Small intestine (tissue), 7 donors: ENCODE measurements at regions not wholly inside any gene's neighbourhood (a gene's known extent, or its start where the extent isn't known, plus 50 kb on each side); places are given as distances from the start of the nearest gene placed in this dataset.

Experiments used
- DNase-seq, 2 donors: peaks; one replicate each; pipeline versions ENCODE4 v3.0.0 to v3.0.0-alpha.2; 2013
- FAIRE-seq: peaks from 2 replicates; lab custom pipeline; 2012; peaks lifted over from hg19 to GRCh38; lab: Jason Lieb, UNC
- H3K27ac ChIP-seq, 3 donors: one replicate each; pipeline ENCODE4 v1.5.1; 2013; ENCODE audit warnings: low read length in 2 of 3, mild to moderate bottlenecking in 2 of 3, control low read depth in 1 of 3, inconsistent platforms in 1 of 3, low read depth in 1 of 3, moderate library complexity in 1 of 3
- H3K27me3 ChIP-seq, 3 donors: one replicate each; pipeline ENCODE4 v1.6.1; 2013; ENCODE audit warnings: low read length in 3 of 3, inconsistent platforms in 1 of 3; ENCODE audit not compliant: control insufficient read depth in 3 of 3, insufficient read depth in 3 of 3
- H3K36me3 ChIP-seq, 3 donors: one replicate each; pipeline ENCODE4 v1.6.1; 2013; ENCODE audit warnings: low read length in 3 of 3, inconsistent platforms in 1 of 3, low read depth in 1 of 3, mild to moderate bottlenecking in 1 of 3, moderate library complexity in 1 of 3; ENCODE audit not compliant: control insufficient read depth in 3 of 3, insufficient read depth in 2 of 3
- H3K4me1 ChIP-seq, 3 donors: one replicate each; pipeline ENCODE4 v1.6.1; 2013; ENCODE audit warnings: low read length in 2 of 3, inconsistent platforms in 1 of 3, low read depth in 1 of 3, mild to moderate bottlenecking in 1 of 3, moderate library complexity in 1 of 3; ENCODE audit not compliant: control insufficient read depth in 3 of 3, insufficient read depth in 2 of 3
- H3K4me3 ChIP-seq, 3 donors: one replicate each; pipeline ENCODE4 v1.5.1; 2013; ENCODE audit warnings: low read length in 3 of 3, control low read depth in 1 of 3, inconsistent platforms in 1 of 3, low read depth in 1 of 3, mild to moderate bottlenecking in 1 of 3, moderate library complexity in 1 of 3
- H3K9me3 ChIP-seq, 2 donors: one replicate each; pipeline ENCODE4 v1.6.1; 2013; ENCODE audit warnings: low read depth in 1 of 2, low read length in 1 of 2; ENCODE audit not compliant: control insufficient read depth in 2 of 2, insufficient read depth in 1 of 2
- WGBS, 3 donors: extraction: QIAGEN DNeasy Blood & Tissue Kit; methylation state at CpG; one replicate each; pipeline ENCODE4 v1.1.7; 2013; 5-methylcytosine and 5-hydroxymethylcytosine counted together
- donor health status: healthy with polysubstance abuse.
- donor health status: control.
- donor health status: control.
- donor health status: Bipolar disorder and iron deficiency.
- donor health status: healthy.

DNA sequence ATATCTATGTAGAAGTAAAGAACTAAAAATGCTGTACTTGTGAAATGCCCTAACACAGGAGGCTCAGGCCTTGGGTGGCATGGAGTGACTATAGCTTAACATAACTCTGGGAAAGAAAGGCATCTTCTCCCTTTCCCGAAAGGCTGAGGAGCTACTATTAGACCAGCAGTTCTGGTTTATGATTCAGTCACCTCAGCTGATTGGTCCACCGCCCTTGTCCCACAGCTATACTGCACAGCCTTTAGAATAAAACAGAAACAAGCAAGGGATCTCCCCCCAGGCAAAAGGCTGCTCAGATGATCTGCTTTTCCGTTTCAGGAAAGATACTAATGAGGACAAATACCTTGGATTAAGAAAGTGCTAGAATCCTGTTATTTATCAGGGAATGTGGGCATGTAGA is 171.3 kb downstream of the SNCA start:
- Histone ChIP-seq H3K4me3 (no peak overlapping the region), H3K4me1 (no peaks in the 10 kb centered on the region), H3K9me3 (no peaks in the 10 kb centered on the region), H3K27me3 (peaks cover 0 to 2% (median 0%) of the 10 kb centered on the region in 3 donors), H3K27ac (no peak overlapping the region), H3K36me3 (no peaks in the 10 kb centered on the region)
- no peak for DNase-seq
- 83 to 86% (median 85%) methylated on average over 3 of the region's 3 CpGs for WGBS, 3 donors
- no peak for FAIRE-seq

DNA sequence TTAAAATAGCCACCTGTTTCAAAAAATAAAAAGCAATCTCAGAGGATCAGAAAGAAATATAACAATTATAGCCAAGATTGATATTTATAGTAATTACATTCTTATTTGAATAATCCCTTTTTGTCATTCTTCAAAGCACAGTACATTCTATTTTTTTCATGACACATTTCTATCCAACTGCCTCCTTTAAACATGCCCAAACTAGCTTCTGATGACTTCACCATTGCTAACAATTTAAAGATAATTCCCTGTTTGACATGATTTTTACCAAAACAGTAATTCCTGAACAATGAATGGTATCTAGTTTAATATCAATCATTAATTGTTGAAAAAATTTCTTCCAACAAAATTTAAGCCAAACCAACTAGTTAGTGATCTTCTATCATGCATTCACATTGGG is 172.4 kb downstream of the SNCA start:
- Histone ChIP-seq H3K4me3 (no peak overlapping the region), H3K36me3 (no peaks in the 10 kb centered on the region), H3K27me3 (no peaks in the 10 kb centered on the region), H3K27ac (no peak overlapping the region), H3K9me3 (no peaks in the 10 kb centered on the region), H3K4me1 (no peaks in the 10 kb centered on the region)
- DNase-seq (no peak), FAIRE-seq (no peak)

DNA sequence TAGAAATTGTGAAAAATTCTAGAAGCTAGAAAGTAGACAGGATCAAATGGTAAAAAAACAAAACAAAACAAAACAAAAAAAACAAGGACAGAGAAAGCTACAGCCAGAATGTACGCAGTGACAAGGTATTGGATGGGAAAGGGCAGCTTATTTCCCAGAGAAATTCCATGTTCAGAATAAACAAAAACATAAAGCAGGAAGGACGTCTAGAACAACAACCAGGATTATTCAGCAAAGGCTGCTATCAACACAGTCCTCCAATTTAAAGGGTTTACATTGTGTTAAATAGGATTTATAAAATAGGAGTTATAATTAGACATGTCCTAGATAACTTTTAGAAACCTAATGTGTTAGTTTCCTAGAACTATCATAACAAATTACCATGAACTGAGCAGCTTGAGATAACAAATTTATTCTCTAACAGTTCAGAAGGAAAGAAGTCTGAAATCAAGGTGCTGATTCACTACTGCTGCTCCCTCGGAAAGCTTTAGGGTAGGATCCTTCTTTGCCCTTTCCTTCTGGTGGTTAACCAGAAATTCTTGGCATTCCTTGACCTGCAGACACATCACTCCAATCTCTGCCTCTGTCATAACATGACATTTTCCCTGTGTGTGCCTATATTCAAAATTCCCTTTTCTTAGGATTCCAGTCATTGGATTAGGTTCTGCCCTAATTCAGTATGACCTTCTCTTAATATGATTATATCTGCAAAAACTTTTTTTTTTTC is 175.6 kb downstream of the SNCA start:
- Histone ChIP-seq H3K4me3 (no peak overlapping the region), H3K27me3 (no peaks in the 10 kb centered on the region), H3K9me3 (no peaks in the 10 kb centered on the region), H3K27ac (no peak overlapping the region), H3K36me3 (no peaks in the 10 kb centered on the region), H3K4me1 (no peaks in the 10 kb centered on the region)
- WGBS, 3 donors: 66 to 74% (median 71%) methylated on average over 3 of the region's 3 CpGs
- DNase-seq: no peak
- no peak for FAIRE-seq

DNA sequence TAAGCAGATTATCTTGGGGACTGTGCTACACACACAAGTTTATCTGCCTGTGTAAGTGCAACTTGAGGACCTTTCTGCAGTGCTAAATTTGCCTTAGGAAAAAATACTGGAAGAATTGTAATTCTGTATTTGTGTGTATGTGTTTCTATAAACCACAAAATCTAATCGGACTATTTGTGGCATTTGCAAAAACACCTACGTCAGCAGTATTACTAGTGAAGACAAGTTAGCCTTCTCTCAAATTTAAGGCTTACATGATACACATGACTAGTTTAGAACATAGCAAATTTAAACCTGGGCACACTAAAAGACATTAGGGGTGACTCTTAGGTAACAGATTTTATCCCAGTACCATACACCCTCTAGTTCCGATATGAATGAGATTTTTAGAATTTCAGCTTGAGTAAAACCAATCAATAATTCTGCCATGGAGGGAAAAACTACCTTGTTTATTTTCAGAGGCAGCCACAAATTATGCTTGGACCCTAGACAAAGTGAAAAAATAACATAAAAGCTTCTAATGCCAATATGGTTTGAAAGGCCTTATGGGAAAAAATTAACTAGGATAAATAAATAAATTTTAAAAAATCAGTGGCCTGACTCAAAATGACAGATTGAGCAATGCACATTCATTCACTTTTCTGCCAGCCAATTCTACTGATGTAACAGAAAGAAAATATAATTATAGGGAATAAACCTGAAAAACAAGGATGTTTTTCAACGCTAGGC is 176.4 kb downstream of the SNCA start:
- no peak overlapping the region for H3K27ac ChIP-seq
- no peaks in the 10 kb centered on the region for H3K9me3 ChIP-seq
- no peak overlapping the region for H3K4me3 ChIP-seq
- no peaks in the 10 kb centered on the region for H3K4me1 ChIP-seq
- no peaks in the 10 kb centered on the region for H3K27me3 ChIP-seq
- FAIRE-seq (no peak), DNase-seq (no peak)
- no peaks in the 10 kb centered on the region for H3K36me3 ChIP-seq
- WGBS, 3 donors: 90 to 95% (median 91%) methylated on average over 4 of the region's 4 CpGs

DNA sequence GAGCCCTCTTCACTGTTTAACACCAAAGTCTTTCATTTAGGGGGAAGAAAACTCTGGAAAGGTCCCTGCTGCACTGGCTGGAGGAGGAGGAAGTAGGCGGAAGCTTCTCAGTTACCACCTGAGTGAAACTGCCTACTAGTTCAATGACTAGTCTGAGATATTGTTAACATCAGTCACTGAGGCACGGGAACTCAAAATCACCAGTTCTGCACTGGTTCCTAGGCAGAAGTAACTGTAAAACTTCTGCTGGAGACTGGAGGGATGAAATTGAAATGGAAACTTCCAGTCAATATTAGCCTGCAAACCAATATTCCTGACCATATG is 178.3 kb downstream of the SNCA start:
- no peaks in the 10 kb centered on the region for H3K4me1 ChIP-seq
- DNase-seq (no peak), FAIRE-seq (no peak)
- H3K36me3 ChIP-seq: no peaks in the 10 kb centered on the region
- no peak overlapping the region for H3K27ac ChIP-seq
- H3K9me3 ChIP-seq: no peaks in the 10 kb centered on the region
- H3K27me3 ChIP-seq: no peaks in the 10 kb centered on the region
- WGBS, 3 donors: 82 to 89% (median 84%) methylated on average over 2 of the region's 2 CpGs
- H3K4me3 ChIP-seq: no peak overlapping the region

DNA sequence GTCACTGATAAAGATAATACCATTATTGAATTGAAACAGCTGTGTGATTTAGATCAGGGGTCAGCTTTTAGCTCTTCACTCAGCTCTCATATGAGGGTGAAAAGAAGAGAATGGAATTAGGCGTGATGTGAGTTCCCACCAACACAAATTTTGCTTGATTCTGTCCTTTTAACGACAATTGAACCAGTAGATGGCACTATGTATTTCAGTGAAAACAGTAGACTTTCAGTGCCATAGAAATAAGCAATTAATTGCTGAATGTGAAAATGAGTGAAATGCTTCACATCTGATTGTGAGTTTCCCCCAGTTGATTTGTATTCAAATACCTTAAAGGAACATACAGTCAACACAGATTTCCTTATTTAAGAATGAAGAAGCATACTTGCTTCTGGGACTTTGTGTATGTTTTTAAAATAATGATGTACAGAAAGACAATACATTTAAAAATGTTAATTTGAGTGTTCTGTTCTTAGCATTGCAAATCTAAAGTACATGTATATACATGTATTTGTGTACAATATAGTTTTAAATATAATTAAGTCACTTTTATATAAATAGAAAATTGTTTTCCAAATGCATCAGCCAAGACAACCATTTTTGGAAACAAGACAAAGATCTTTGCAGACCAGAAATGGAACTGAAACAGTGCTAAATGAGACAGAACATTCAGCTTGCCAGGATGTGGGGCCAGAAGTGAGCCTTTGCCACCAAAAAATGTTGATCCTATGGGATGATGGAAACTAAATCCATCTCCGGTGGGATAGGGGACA is 178.8 kb downstream of the SNCA start:
- Histone ChIP-seq H3K4me1 (no peaks in the 10 kb centered on the region), H3K36me3 (no peaks in the 10 kb centered on the region), H3K27me3 (no peaks in the 10 kb centered on the region), H3K9me3 (no peaks in the 10 kb centered on the region), H3K27ac (no peak overlapping the region), H3K4me3 (no peak overlapping the region)
- DNase-seq (peak in 1 of 2 donors; percentile 11), FAIRE-seq (no peak)
- 40 to 53% (median 42%) methylated on average over 3 of the region's 3 CpGs for WGBS, 3 donors

DNA sequence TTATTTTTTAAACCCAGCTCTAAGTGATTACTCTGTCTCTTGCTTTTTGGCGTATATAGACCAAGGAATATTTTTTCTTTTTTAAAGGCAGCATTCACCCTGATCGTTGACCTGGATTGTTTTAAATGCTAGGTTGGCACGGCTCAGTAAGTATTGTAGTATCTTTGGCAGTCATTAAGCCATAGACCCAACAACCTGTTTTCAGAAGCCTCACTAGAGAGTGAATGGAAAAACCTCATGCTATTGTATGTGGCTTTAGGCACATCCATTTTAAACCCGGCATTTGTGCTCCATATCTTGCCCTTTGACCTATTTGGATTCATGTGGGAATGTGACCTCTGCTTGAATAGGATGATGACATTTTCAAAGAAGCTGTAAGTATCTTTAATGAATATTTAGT is 183.9 kb downstream of the SNCA start:
- H3K4me3 ChIP-seq: no peak overlapping the region
- no peak overlapping the region for H3K27ac ChIP-seq
- no peaks in the 10 kb centered on the region for H3K4me1 ChIP-seq
- H3K36me3 ChIP-seq: no peaks in the 10 kb centered on the region
- DNase-seq: no peak
- FAIRE-seq: no peak
- H3K9me3 ChIP-seq: no peaks in the 10 kb centered on the region
- 68 to 74% (median 73%) methylated on average over 4 of the region's 4 CpGs for WGBS, 3 donors
- no peaks in the 10 kb centered on the region for H3K27me3 ChIP-seq

DNA sequence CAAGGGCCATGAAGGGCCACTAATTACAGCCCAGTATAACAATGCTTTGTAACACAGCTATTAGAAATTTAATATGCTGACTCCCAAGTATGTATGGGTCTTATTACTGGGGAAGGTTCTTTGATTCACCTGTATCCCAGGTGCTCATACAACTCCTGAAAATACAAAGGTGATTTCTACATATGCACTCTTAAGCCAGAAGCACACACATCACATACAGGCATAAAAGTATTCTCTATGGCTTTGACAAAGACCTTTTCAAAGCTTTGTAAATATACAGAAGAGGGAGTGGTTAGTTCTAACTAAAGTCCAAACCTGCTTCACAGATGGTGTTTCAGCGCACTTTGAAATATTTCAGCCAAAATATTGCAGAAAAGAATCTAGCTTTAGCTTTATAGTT is 191.5 kb downstream of the SNCA start:
- FAIRE-seq (no peak), DNase-seq (peak; percentile 39 to 49)
- WGBS, 3 donors: 23 to 60% (median 53%) methylated on average over 1 of the region's 1 CpG

More for the DNA sequence above, 191.5 kb downstream of the SNCA start:
- Histone ChIP-seq H3K4me3 (no peak overlapping the region), H3K27me3 (no peaks in the 10 kb centered on the region), H3K4me1 (peaks cover 0 to 3% (median 0%) of the 10 kb centered on the region in 3 donors), H3K36me3 (no peaks in the 10 kb centered on the region), H3K9me3 (peaks cover 0 to 3% of the 10 kb centered on the region in 2 donors), H3K27ac (peak overlapping the region in 1 of 3 donors; percentile 33)
